ENCODE measurements at regions not wholly inside any gene's neighbourhood (a gene's known extent, or its start where the extent isn't known, plus 50 kb on each side); places are given as distances from the start of the nearest gene placed in this dataset.

DNA sequence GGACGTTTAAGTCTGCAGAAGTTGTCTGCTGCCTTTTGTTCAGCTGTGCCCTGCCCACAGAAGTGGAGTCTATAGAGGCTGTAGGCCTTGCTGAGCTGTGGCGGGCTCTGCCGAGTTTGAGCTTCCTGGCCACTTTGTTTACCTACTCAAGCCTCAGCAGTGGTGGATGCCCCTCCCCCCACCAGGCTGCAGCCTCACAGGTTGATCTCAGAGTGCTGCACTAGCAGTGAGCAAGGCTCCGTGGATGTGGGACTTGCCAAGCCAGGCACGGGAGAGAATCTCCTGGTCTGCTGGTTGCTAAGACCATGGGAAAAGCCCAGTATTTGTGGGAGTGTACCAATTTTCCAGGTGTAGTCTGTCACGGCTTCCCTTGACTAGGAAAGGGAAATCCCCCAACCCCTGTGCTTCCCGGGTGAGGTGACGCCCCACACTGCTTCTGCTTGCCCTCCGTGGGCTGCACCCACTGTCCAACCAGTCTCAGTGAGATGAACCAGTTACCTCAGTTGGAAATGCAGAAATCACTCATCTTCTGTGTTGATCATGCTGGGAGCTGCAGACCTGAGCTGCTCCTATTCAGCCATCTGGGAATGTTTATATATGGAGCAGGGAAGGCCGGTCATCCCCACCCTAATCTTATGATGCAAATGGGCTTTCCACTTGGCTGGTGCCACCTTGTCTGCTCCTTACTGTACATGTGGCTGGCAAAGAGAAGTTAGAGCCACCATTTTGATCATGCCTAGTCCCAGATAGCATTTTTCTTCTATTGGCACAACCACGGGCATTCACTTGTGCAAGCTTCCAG lies 156.9 kb upstream of the ITGA6 start:
- Histone ChIP-seq H3K9me3 (ENCODE audit: low read depth) (no peaks in the 10 kb centered on the region), H3K79me2 (no peaks in the 10 kb centered on the region), H3K27ac (peak overlapping the region; percentile 31), H4K20me1 (ENCODE audit: insufficient read depth, poor library complexity, severe bottlenecking) (no peaks in the 10 kb centered on the region), H3K36me3 (replicated peaks; ENCODE audit: insufficient read depth, low read depth) (no peaks in the 10 kb centered on the region), H3K4me3 (no peak overlapping the region), H3K9me2 (replicated peaks; ENCODE audit: insufficient read depth) (no peaks in the 10 kb centered on the region), H3K4me1 (ENCODE audit: insufficient read depth) (peaks cover 10% of the 10 kb centered on the region), H3K4me2 (peak overlapping the region; percentile 30), H3K27me3 (no peaks in the 10 kb centered on the region), H2AFZ (peak overlapping the region; percentile 49)
- 43% methylated on average over 11 of the region's 11 CpGs for WGBS (ENCODE audit: low lambda C conversion rate, missing lambda C conversion rate)
- peak; percentile 61 for DNase-seq (ENCODE audit: low spot score)
- TF ChIP-seq EZH2 (IDR thresholded peaks at IDR 0.05; ENCODE audit: borderline replicate concordance) (no peak), CTCF (IDR thresholded peaks at IDR 0.05; ENCODE audit: poor library complexity) (no peak), EZH2phosphoT487 (IDR thresholded peaks at IDR 0.05; ENCODE audit: low read depth, severe bottlenecking, unreplicated experiment) (no peak)

- H3K9me2 ChIP-seq (replicated peaks; ENCODE audit: insufficient read depth): no peaks in the 10 kb centered on the region
- no peak for TF ChIP-seq CTCF (IDR thresholded peaks at IDR 0.05; ENCODE audit: poor library complexity)
- TF ChIP-seq EZH2 (IDR thresholded peaks at IDR 0.05; ENCODE audit: borderline replicate concordance): no peak
- no peak for TF ChIP-seq EZH2phosphoT487 (IDR thresholded peaks at IDR 0.05; ENCODE audit: low read depth, severe bottlenecking, unreplicated experiment)
- no peak for DNase-seq (ENCODE audit: low spot score)
These were observed 153.3 kb upstream of the ITGA6 start for GRCh38 chr2:172273910-172274571.

DNA sequence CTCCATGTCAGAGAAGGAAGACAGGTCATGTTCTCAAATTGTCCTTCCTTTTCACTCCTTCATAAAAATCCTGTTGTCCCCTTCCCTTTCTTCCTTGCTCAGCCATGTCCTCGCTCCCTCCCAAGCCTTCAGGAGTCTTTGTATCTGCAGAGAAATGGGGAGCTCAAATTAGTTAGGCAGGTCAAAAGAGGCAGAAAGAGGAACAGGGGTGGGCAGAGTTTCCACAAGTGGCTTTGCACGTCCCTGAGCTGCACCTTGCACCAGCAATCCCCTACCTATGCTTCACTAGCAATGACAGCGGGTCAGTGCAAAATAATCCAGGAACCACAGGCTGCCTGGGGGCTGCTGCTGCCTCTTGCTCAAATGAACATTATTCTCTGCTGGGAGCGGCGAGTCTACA lies 152.1 kb upstream of the ITGA6 start:
- Histone ChIP-seq H3K27me3 (no peaks in the 10 kb centered on the region), H3K9me3 (ENCODE audit: low read depth) (no peaks in the 10 kb centered on the region), H4K20me1 (ENCODE audit: insufficient read depth, poor library complexity, severe bottlenecking) (no peaks in the 10 kb centered on the region), H3K27ac (no peak overlapping the region), H2AFZ (no peak overlapping the region), H3K79me2 (no peaks in the 10 kb centered on the region), H3K4me3 (no peak overlapping the region), H3K4me2 (no peak overlapping the region), H3K4me1 (ENCODE audit: insufficient read depth) (peaks cover 4% of the 10 kb centered on the region), H3K9me2 (replicated peaks; ENCODE audit: insufficient read depth) (no peaks in the 10 kb centered on the region), H3K36me3 (replicated peaks; ENCODE audit: insufficient read depth, low read depth) (no peaks in the 10 kb centered on the region)
- WGBS (ENCODE audit: low lambda C conversion rate, missing lambda C conversion rate): 95% methylated on average over 5 of the region's 5 CpGs
- no peak for DNase-seq (ENCODE audit: low spot score)
- TF ChIP-seq CTCF (IDR thresholded peaks at IDR 0.05; ENCODE audit: poor library complexity): no peak
- no peak for TF ChIP-seq EZH2phosphoT487 (IDR thresholded peaks at IDR 0.05; ENCODE audit: low read depth, severe bottlenecking, unreplicated experiment)
- TF ChIP-seq EZH2 (IDR thresholded peaks at IDR 0.05; ENCODE audit: borderline replicate concordance): no peak

More at GRCh38 chr2:172273910-172274571, 153.3 kb upstream of the ITGA6 start:
- Histone ChIP-seq H3K27me3 (no peaks in the 10 kb centered on the region), H3K79me2 (no peaks in the 10 kb centered on the region), H3K4me2 (no peak overlapping the region), H3K4me3 (no peak overlapping the region), H2AFZ (no peak overlapping the region), H3K36me3 (replicated peaks; ENCODE audit: insufficient read depth, low read depth) (no peaks in the 10 kb centered on the region), H4K20me1 (ENCODE audit: insufficient read depth, poor library complexity, severe bottlenecking) (no peaks in the 10 kb centered on the region), H3K4me1 (ENCODE audit: insufficient read depth) (peaks cover 10% of the 10 kb centered on the region), H3K9me3 (ENCODE audit: low read depth) (no peaks in the 10 kb centered on the region), H3K27ac (no peak overlapping the region)
- 88% methylated on average over 6 of the region's 6 CpGs for WGBS (ENCODE audit: low lambda C conversion rate, missing lambda C conversion rate)
